HK-2 (cell line): ENCODE measurements at regions not wholly inside any gene's neighbourhood (a gene's known extent, or its start where the extent isn't known, plus 50 kb on each side); places are given as distances from the start of the nearest gene placed in this dataset.

Experiments used
- DNase-seq: peaks from one replicate; pipeline ENCODE4 v3.0.0-alpha.2; 2018; ENCODE audit not compliant: unreplicated experiment

- DNase-seq = peak; percentile 49
These were observed 313.9 kb downstream of the BARHL2 start for GRCh38 chr1:90402893-90403849.

- DNase-seq = no peak
These were observed 317.0 kb downstream of the BARHL2 start for GRCh38 chr1:90400131-90400530.

GRCh38 chr1:90396917-90397316 lies 320.2 kb downstream of the BARHL2 start:
- DNase-seq = no peak

- no peak for DNase-seq
These were observed 322.9 kb downstream of the BARHL2 start for GRCh38 chr1:90394247-90394646.

- no peak for DNase-seq
These were observed 324.1 kb downstream of the BARHL2 start for GRCh38 chr1:90393025-90393424.

- DNase-seq = no peak
These were observed 326.0 kb downstream of the BARHL2 start for GRCh38 chr1:90391126-90391525.

GRCh38 chr1:90387805-90388204 lies 329.3 kb downstream of the BARHL2 start:
- no peak for DNase-seq

- DNase-seq = no peak
These were observed 330.0 kb downstream of the BARHL2 start for GRCh38 chr1:90386899-90387720.

- DNase-seq = no peak
These were observed 332.9 kb downstream of the BARHL2 start for GRCh38 chr1:90384193-90384592.

- no peak for DNase-seq
These were observed 334.9 kb downstream of the BARHL2 start for GRCh38 chr1:90382161-90382560.

- DNase-seq = no peak
These were observed 335.5 kb downstream of the BARHL2 start for GRCh38 chr1:90381598-90381997.

- DNase-seq = no peak
These were observed 345.7 kb downstream of the BARHL2 start for GRCh38 chr1:90371448-90371813.

GRCh38 chr1:90370686-90371447 lies 346.2 kb downstream of the BARHL2 start:
- no peak for DNase-seq

- DNase-seq = no peak
These were observed 354.9 kb downstream of the BARHL2 start for GRCh38 chr1:90362163-90362562.

- DNase-seq = no peak
These were observed 356.1 kb downstream of the BARHL2 start for GRCh38 chr1:90361026-90361425.

- DNase-seq = no peak
These were observed 357.1 kb downstream of the BARHL2 start for GRCh38 chr1:90359994-90360393.

GRCh38 chr1:90358448-90358847 lies 358.7 kb downstream of the BARHL2 start:
- DNase-seq = no peak

- no peak for DNase-seq
These were observed 359.1 kb downstream of the BARHL2 start for GRCh38 chr1:90357995-90358394.

GRCh38 chr1:90356991-90357390 lies 360.1 kb downstream of the BARHL2 start:
- DNase-seq = no peak

GRCh38 chr1:90356101-90356500 lies 361.0 kb downstream of the BARHL2 start:
- no peak for DNase-seq

- no peak for DNase-seq
These were observed 359.8 kb downstream of the ZNF326 start for GRCh38 chr1:90354704-90355103.

GRCh38 chr1:90351019-90351418 lies 356.1 kb downstream of the ZNF326 start:
- DNase-seq = no peak
